Transverse colon (tissue), 4 donors: ENCODE measurements at regions not wholly inside any gene's neighbourhood (a gene's known extent, or its start where the extent isn't known, plus 50 kb on each side); places are given as distances from the start of the nearest gene placed in this dataset.

Experiments
- DNase-seq: peaks from one replicate; pipeline ENCODE4 v3.0.0-alpha.2; 2019
- H3K27ac ChIP-seq, 4 donors: fragments of 200-600 bp; sonication (generic); 2 replicates each; pipeline ENCODE4 v1.5.1; 2016 to 2018; ENCODE audit warnings: inconsistent platforms in 4 of 4
- H3K27me3 ChIP-seq: fragments of 200-600 bp; sonication (generic); 2 replicates; pipeline ENCODE4 v1.5.1; 2017; ENCODE audit warnings: inconsistent platforms
- H3K36me3 ChIP-seq, 4 donors: fragments of 200-600 bp; sonication (generic); 2 replicates each; pipeline ENCODE4 v1.5.1; 2017 to 2019; ENCODE audit warnings: inconsistent platforms in 4 of 4
- H3K4me1 ChIP-seq, 4 donors: fragments of 200-600 bp; sonication (generic); 2 replicates each; pipeline ENCODE4 v1.5.1; 2017 to 2020; ENCODE audit warnings: inconsistent platforms in 4 of 4
- H3K4me3 ChIP-seq, 4 donors: fragments of 200-600 bp; sonication (generic); 1 replicate in 1 of 4; 2 replicates in 3 of 4; pipeline versions ENCODE4 v1.5.1 to v1.6.1; 2017 to 2019; ENCODE audit warnings: inconsistent platforms in 4 of 4
- H3K9me3 ChIP-seq, 2 donors: fragments of 200-600 bp; sonication (generic); 2 replicates each; pipeline ENCODE4 v1.5.1; 2017 to 2019; ENCODE audit warnings: inconsistent platforms in 2 of 2
- CTCF ChIP-seq, 5 experiments: fragments of 200-600 bp in 3 of 5; fragments of 450-650 bp in 2 of 5; sonication (generic) in 3 of 5; IDR thresholded peaks; 1 replicate in 2 of 5; 2 replicates in 3 of 5; pipeline ENCODE4 v1.5.1; 2016 to 2017; ENCODE audit warnings: antibody characterized with exemption in 5 of 5, inconsistent platforms in 3 of 5, mild to moderate bottlenecking in 2 of 5, moderate library complexity in 1 of 5
- EP300 ChIP-seq: sonication (generic); formaldehyde crosslinking; IDR thresholded peaks from one replicate; pipeline ENCODE4 v1.6.1; 2017; ENCODE audit warnings: antibody characterized with exemption, low read depth
- POLR2A ChIP-seq: fragments of 450-650 bp; IDR thresholded peaks from one replicate; pipeline ENCODE4 v1.6.1; 2016; ENCODE audit warnings: antibody characterized with exemption, mild to moderate bottlenecking, moderate library complexity
- POLR2AphosphoS5 ChIP-seq, 3 donors: sonication (generic); formaldehyde crosslinking; IDR thresholded peaks; one replicate each; pipeline ENCODE4 v1.6.1; 2016; ENCODE audit warnings: antibody characterized with exemption in 3 of 3
- WGBS, 2 donors: methylation state at CpG; one replicate each; pipeline ENCODE4 v1.1.5; 2018; ENCODE audit warnings: low coverage in 1 of 2; 5-methylcytosine and 5-hydroxymethylcytosine counted together
- in situ Hi-C, 4 donors: fragments of 200-750 bp; cut with MboI; loops; one replicate each; pipeline versions ENCODE4 v1.15.0 to v1.15.1; 2017; ENCODE audit warnings: low sequenced_read_pairs in 3 of 4, low pct_ligation_motif_present in 1 of 4, low pct_unique_long_range_greater_than_20kb in 1 of 4
- intact Hi-C: fragments of 100-400 bp; cut with DNase I; formaldehyde crosslinking; loops from one replicate; pipeline ENCODE4 v1.15.1; 2023; ENCODE audit warnings: low total_unique reads

GRCh38 chr2:168338803-168339437 is 91.5 kb upstream of the STK39 start:
- no peak for DNase-seq
- intact Hi-C loops (no loop called here), in situ Hi-C loops (loop anchor here (5.0 to 25.0 kb wide), 5 partner anchors 174 to 573 kb away; partner anchors contain the start of gene G6PC2 (in 2 of the 4))
- H3K27me3 ChIP-seq: no peaks in the 10 kb centered on the region
- H3K4me3 ChIP-seq: no peak overlapping the region
- no peak for TF ChIP-seq POLR2AphosphoS5 (IDR thresholded peaks at IDR 0.05)
- no peak for TF ChIP-seq CTCF (IDR thresholded peaks at IDR 0.05)
- no peak for TF ChIP-seq POLR2A
- TF ChIP-seq EP300: no peak
- no peaks in the 10 kb centered on the region for H3K9me3 ChIP-seq
- H3K27ac ChIP-seq: no peak overlapping the region
- peaks cover 0 to 12% (median 1%) of the 10 kb centered on the region in 4 donors for H3K4me1 ChIP-seq
- no peaks in the 10 kb centered on the region for H3K36me3 ChIP-seq
- 67 to 77% methylated on average over 1 of the region's 1 CpG for WGBS, 2 donors

GRCh38 chr2:168340931-168341330 is 93.5 kb upstream of the STK39 start:
- Histone ChIP-seq H3K27me3 (no peaks in the 10 kb centered on the region), H3K36me3 (no peaks in the 10 kb centered on the region), H3K4me1 (peaks cover 0 to 8% (median 1%) of the 10 kb centered on the region in 4 donors), H3K4me3 (no peak overlapping the region), H3K9me3 (no peaks in the 10 kb centered on the region), H3K27ac (no peak overlapping the region)
- DNase-seq: no peak
- 60 to 90% methylated on average over 1 to 5 of the region's 5 CpGs for WGBS, 2 donors
- in situ Hi-C loops (loop anchor here (10.0 to 25.0 kb wide), 4 partner anchors 354 to 584 kb away; partner anchors contain the start of gene G6PC2 (in 2 of the 4)), intact Hi-C loops (no loop called here)
- TF ChIP-seq POLR2A (no peak), EP300 (no peak)

- Histone ChIP-seq H3K27me3 (no peaks in the 10 kb centered on the region), H3K27ac (no peak overlapping the region), H3K4me3 (no peak overlapping the region), H3K36me3 (no peaks in the 10 kb centered on the region), H3K4me1 (peaks cover 0 to 9% (median 5%) of the 10 kb centered on the region in 4 donors), H3K9me3 (no peaks in the 10 kb centered on the region)
- intact Hi-C loops: no loop called here
- no peak for DNase-seq
- 80 to 81% methylated on average over 5 of the region's 5 CpGs for WGBS, 2 donors
- TF ChIP-seq POLR2AphosphoS5 (IDR thresholded peaks at IDR 0.05) (no peak), POLR2A (no peak), CTCF (IDR thresholded peaks at IDR 0.05) (no peak), EP300 (no peak)
- in situ Hi-C loops: loop anchor here (10.0 to 25.0 kb wide), 4 partner anchors 351 to 581 kb away; partner anchors contain the start of gene G6PC2 (in 2 of the 4)
Measured at GRCh38 chr2:168343586-168343985, 96.2 kb upstream of the STK39 start.

- H3K36me3 ChIP-seq: no peaks in the 10 kb centered on the region
- intact Hi-C loops: loop anchor here (5.0 kb wide), 2 partner anchors 413 to 578 kb away; no protein-coding TSS in a partner anchor
- DNase-seq: no peak
- no peak overlapping the region for H3K27ac ChIP-seq
- H3K4me3 ChIP-seq: no peak overlapping the region
- TF ChIP-seq POLR2A (no peak), CTCF (IDR thresholded peaks at IDR 0.05) (no peak), EP300 (no peak), POLR2AphosphoS5 (IDR thresholded peaks at IDR 0.05) (no peak)
- 91 to 100% methylated on average over 3 to 5 of the region's 5 CpGs for WGBS, 2 donors
- H3K9me3 ChIP-seq: no peaks in the 10 kb centered on the region
- H3K27me3 ChIP-seq: no peaks in the 10 kb centered on the region
- in situ Hi-C loops: loop anchor here (5.0 to 25.0 kb wide), 6 partner anchors 350 to 580 kb away; partner anchors contain the start of gene G6PC2 (in 2 of the 4)
- peaks cover 0 to 11% (median 6%) of the 10 kb centered on the region in 4 donors for H3K4me1 ChIP-seq
Measured at GRCh38 chr2:168344706-168345105, 97.3 kb upstream of the STK39 start.
